ENCODE measurements at regions not wholly inside any gene's neighbourhood (a gene's known extent, or its start where the extent isn't known, plus 50 kb on each side); places are given as distances from the start of the nearest gene placed in this dataset.

DNA sequence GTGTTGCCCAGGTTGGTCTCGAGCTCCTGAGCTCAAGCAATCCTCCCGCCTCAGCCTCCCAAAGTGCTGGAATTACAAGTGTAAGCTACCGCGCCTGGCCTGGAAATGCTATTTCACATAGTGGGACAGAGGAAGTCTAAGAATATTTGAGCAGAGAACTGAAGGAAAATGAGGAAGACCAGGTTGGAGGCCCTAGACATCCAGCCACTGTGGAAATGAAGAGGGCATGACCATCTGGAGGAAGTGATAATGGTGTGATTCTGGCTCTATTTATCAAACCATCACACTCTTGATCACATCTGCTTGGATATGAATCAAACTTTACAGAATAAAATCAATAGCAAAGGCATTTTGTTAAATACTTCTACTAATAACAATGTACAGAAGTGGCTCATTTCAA, 65.9 kb upstream of the ARHGEF3 start:
- TF ChIP-seq EZH2phosphoT487 (IDR thresholded peaks at IDR 0.05; ENCODE audit: low read depth): no peak
- TF ChIP-seq, protein P1, sequence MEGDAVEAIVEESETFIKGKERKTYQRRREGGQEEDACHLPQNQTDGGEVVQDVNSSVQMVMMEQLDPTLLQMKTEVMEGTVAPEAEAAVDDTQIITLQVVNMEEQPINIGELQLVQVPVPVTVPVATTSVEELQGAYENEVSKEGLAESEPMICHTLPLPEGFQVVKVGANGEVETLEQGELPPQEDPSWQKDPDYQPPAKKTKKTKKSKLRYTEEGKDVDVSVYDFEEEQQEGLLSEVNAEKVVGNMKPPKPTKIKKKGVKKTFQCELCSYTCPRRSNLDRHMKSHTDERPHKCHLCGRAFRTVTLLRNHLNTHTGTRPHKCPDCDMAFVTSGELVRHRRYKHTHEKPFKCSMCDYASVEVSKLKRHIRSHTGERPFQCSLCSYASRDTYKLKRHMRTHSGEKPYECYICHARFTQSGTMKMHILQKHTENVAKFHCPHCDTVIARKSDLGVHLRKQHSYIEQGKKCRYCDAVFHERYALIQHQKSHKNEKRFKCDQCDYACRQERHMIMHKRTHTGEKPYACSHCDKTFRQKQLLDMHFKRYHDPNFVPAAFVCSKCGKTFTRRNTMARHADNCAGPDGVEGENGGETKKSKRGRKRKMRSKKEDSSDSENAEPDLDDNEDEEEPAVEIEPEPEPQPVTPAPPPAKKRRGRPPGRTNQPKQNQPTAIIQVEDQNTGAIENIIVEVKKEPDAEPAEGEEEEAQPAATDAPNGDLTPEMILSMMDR (IDR thresholded peaks at IDR 0.05; ENCODE audit: low read depth, low read length): no peak
